ENCODE measurements at regions not wholly inside any gene's neighbourhood (a gene's known extent, or its start where the extent isn't known, plus 50 kb on each side); places are given as distances from the start of the nearest gene placed in this dataset.

- Histone ChIP-seq H3K9ac (ENCODE audit: low read length) (no peak overlapping the region), H3K9me2 (ENCODE audit: low read depth, low read length) (no peaks in the 10 kb centered on the region), H3K36me3 (ENCODE audit: insufficient read depth, low read length) (no peaks in the 10 kb centered on the region), H3K79me2 (ENCODE audit: insufficient read depth, low read length) (no peaks in the 10 kb centered on the region), H3K27ac (ENCODE audit: low read depth, low read length, poor library complexity, severe bottlenecking) (no peak overlapping the region), H3K4me1 (ENCODE audit: insufficient read depth, low read length, severe bottlenecking) (no peaks in the 10 kb centered on the region), H4K20me1 (ENCODE audit: insufficient read depth, low read length) (no peaks in the 10 kb centered on the region), H3K9me3 (ENCODE audit: low read length) (no peaks in the 10 kb centered on the region), H3K4me2 (ENCODE audit: low read length) (no peak overlapping the region), H3K4me3 (ENCODE audit: low read depth, low read length, poor library complexity, severe bottlenecking) (no peak overlapping the region), H3K27me3 (ENCODE audit: insufficient read depth, low read length) (no peaks in the 10 kb centered on the region), H2AFZ (ENCODE audit: low read length) (no peak overlapping the region), H3F3A (ENCODE audit: insufficient read depth, low read length) (no peaks in the 10 kb centered on the region)
- TF ChIP-seq CTCF (IDR thresholded peaks at IDR 0.05; ENCODE audit: low read length) (no peak), EZH2 (IDR thresholded peaks at IDR 0.05; ENCODE audit: borderline replicate concordance, low read length) (no peak)
These were observed 1263.1 kb downstream of the KCNT2 start for GRCh38 chr1:195345149-195345548.

GRCh38 chr1:195337646-195338045, 1270.6 kb downstream of the KCNT2 start:
- Histone ChIP-seq H3K36me3 (ENCODE audit: insufficient read depth, low read length) (no peaks in the 10 kb centered on the region), H3K27me3 (ENCODE audit: insufficient read depth, low read length) (no peaks in the 10 kb centered on the region), H3K4me1 (ENCODE audit: insufficient read depth, low read length, severe bottlenecking) (no peaks in the 10 kb centered on the region), H3K9ac (ENCODE audit: low read length) (no peak overlapping the region), H4K20me1 (ENCODE audit: insufficient read depth, low read length) (no peaks in the 10 kb centered on the region), H3K9me3 (ENCODE audit: low read length) (no peaks in the 10 kb centered on the region), H3K4me2 (ENCODE audit: low read length) (no peak overlapping the region), H3K9me2 (ENCODE audit: low read depth, low read length) (no peaks in the 10 kb centered on the region), H3K27ac (ENCODE audit: low read depth, low read length, poor library complexity, severe bottlenecking) (no peak overlapping the region), H2AFZ (ENCODE audit: low read length) (no peak overlapping the region), H3K4me3 (ENCODE audit: low read depth, low read length, poor library complexity, severe bottlenecking) (no peak overlapping the region), H3K79me2 (ENCODE audit: insufficient read depth, low read length) (no peaks in the 10 kb centered on the region), H3F3A (ENCODE audit: insufficient read depth, low read length) (no peaks in the 10 kb centered on the region)
- no peak for TF ChIP-seq EZH2 (IDR thresholded peaks at IDR 0.05; ENCODE audit: borderline replicate concordance, low read length)
- TF ChIP-seq CTCF (IDR thresholded peaks at IDR 0.05; ENCODE audit: low read length), result no peak

- no peak overlapping the region for H3K4me2 ChIP-seq (ENCODE audit: low read length)
- no peak for TF ChIP-seq EZH2 (IDR thresholded peaks at IDR 0.05; ENCODE audit: borderline replicate concordance, low read length)
- no peak for TF ChIP-seq CTCF (IDR thresholded peaks at IDR 0.05; ENCODE audit: low read length)
These were observed 1271.4 kb downstream of the KCNT2 start for GRCh38 chr1:195336812-195337211.

More at GRCh38 chr1:195336812-195337211, 1271.4 kb downstream of the KCNT2 start:
- H4K20me1 ChIP-seq (ENCODE audit: insufficient read depth, low read length), result no peaks in the 10 kb centered on the region
- no peaks in the 10 kb centered on the region for H3K27me3 ChIP-seq (ENCODE audit: insufficient read depth, low read length)
- H3K9ac ChIP-seq (ENCODE audit: low read length), result no peak overlapping the region
- no peaks in the 10 kb centered on the region for H3K9me3 ChIP-seq (ENCODE audit: low read length)
- no peaks in the 10 kb centered on the region for H3F3A ChIP-seq (ENCODE audit: insufficient read depth, low read length)
- no peak overlapping the region for H2AFZ ChIP-seq (ENCODE audit: low read length)
- no peaks in the 10 kb centered on the region for H3K36me3 ChIP-seq (ENCODE audit: insufficient read depth, low read length)
- H3K79me2 ChIP-seq (ENCODE audit: insufficient read depth, low read length), result no peaks in the 10 kb centered on the region
- H3K27ac ChIP-seq (ENCODE audit: low read depth, low read length, poor library complexity, severe bottlenecking), result no peak overlapping the region
- no peaks in the 10 kb centered on the region for H3K9me2 ChIP-seq (ENCODE audit: low read depth, low read length)
- no peak overlapping the region for H3K4me3 ChIP-seq (ENCODE audit: low read depth, low read length, poor library complexity, severe bottlenecking)
- H3K4me1 ChIP-seq (ENCODE audit: insufficient read depth, low read length, severe bottlenecking), result no peaks in the 10 kb centered on the region
